H1 (cell line): ENCODE measurements at regions not wholly inside any gene's neighbourhood (a gene's known extent, or its start where the extent isn't known, plus 50 kb on each side); places are given as distances from the start of the nearest gene placed in this dataset.

Experiments
- CTCF ChIA-PET: fragments of 300-600 bp; sonication (Branson Sonifier 250); formaldehyde crosslinking; loops from one replicate; lab custom pipeline; 2021; ENCODE audit not compliant: partially characterized antibody; lab: Charles Lee
- POLR2A ChIA-PET: fragments of 300-600 bp; sonication (Branson Sonifier 250); formaldehyde crosslinking; loops from one replicate; lab custom pipeline; 2021; ENCODE audit warnings: inconsistent platforms; ENCODE audit not compliant: partially characterized antibody; lab: Charles Lee
- DNase-seq, 2 experiments: peaks; one replicate each; pipeline versions ENCODE4 v3.0.0 to v3.0.0-alpha.2; 2010 to 2022; ENCODE audit warnings: low spot score in 2 of 2, low read depth in 1 of 2, mixed read lengths in 1 of 2
- FAIRE-seq: peaks from 2 replicates; lab custom pipeline; 2011; peaks lifted over from hg19 to GRCh38; lab: Jason Lieb, UNC
- H2AFZ ChIP-seq: 2 replicates; pipeline ENCODE4 v1.8.1; 2012; ENCODE audit warnings: low read length, inconsistent platforms
- H2AK5ac ChIP-seq: 2 replicates; pipeline ENCODE4 v1.6.1; 2013; ENCODE audit warnings: low read depth, low read length
- H2BK120ac ChIP-seq: replicated peaks from 2 replicates; pipeline ENCODE3; 2013; ENCODE audit warnings: low read depth, low read length, inconsistent platforms
- H2BK12ac ChIP-seq: 2 replicates; pipeline ENCODE4 v1.6.1; 2013; ENCODE audit warnings: low read depth, low read length
- H2BK15ac ChIP-seq: 2 replicates; pipeline ENCODE4 v1.6.1; 2013; ENCODE audit warnings: low read length
- H2BK20ac ChIP-seq: 2 replicates; pipeline ENCODE4 v1.6.1; 2013; ENCODE audit warnings: low read length
- H2BK5ac ChIP-seq: 2 replicates; pipeline ENCODE4 v1.6.1; 2013; ENCODE audit warnings: low read depth, low read length
- H3K14ac ChIP-seq: 2 replicates; pipeline ENCODE4 v1.6.1; 2013; ENCODE audit warnings: inconsistent platforms; ENCODE audit not compliant: insufficient read length
- H3K18ac ChIP-seq: 2 replicates; pipeline ENCODE4 v1.6.1; 2013; ENCODE audit warnings: low read length; ENCODE audit errors: extremely low read depth
- H3K23ac ChIP-seq: 2 replicates; pipeline ENCODE4 v1.6.1; 2013; ENCODE audit warnings: inconsistent platforms; ENCODE audit not compliant: insufficient read length
- H3K23me2 ChIP-seq: 2 replicates; pipeline ENCODE4 v1.6.1; 2013; ENCODE audit warnings: low read depth, low read length
- H3K27ac ChIP-seq: 2 replicates; pipeline ENCODE4 v1.6.1; 2011; ENCODE audit warnings: low read depth, low read length, inconsistent platforms
- H3K27me3 ChIP-seq, 4 experiments: replicated peaks in 1 of 4; 1 replicate in 1 of 4; 2 replicates in 3 of 4; pipeline versions ENCODE4 v1.6.1 to v1.8.1; 2011 to 2013; ENCODE audit warnings: low read length in 3 of 4, mild to moderate bottlenecking in 3 of 4, inconsistent platforms in 2 of 4, mixed read lengths in 2 of 4, moderate library complexity in 1 of 4; ENCODE audit not compliant: control insufficient read depth in 3 of 4, insufficient read depth in 3 of 4; ENCODE audit errors: extremely low read depth in 1 of 4
- H3K36me3 ChIP-seq, 4 experiments: 2 replicates each; pipeline versions ENCODE4 v1.6.1 to v1.8.1; 2011 to 2013; ENCODE audit warnings: mild to moderate bottlenecking in 4 of 4, low read length in 3 of 4, moderate library complexity in 2 of 4, control low read depth in 1 of 4, inconsistent platforms in 1 of 4; ENCODE audit not compliant: insufficient read depth in 4 of 4, control insufficient read depth in 2 of 4
- H3K4ac ChIP-seq: replicated peaks from 2 replicates; pipeline ENCODE3; 2013; ENCODE audit warnings: low read length, low read depth, mixed read lengths, inconsistent platforms; ENCODE audit not compliant: insufficient read length
- H3K4me1 ChIP-seq, 4 experiments: replicated peaks in 1 of 4; 1 replicate in 1 of 4; 2 replicates in 3 of 4; pipeline versions ENCODE4 v1.6.1 to v1.8.1; 2011 to 2013; ENCODE audit warnings: low read length in 3 of 4, inconsistent platforms in 2 of 4, mixed read lengths in 1 of 4; ENCODE audit not compliant: insufficient read depth in 4 of 4, control insufficient read depth in 3 of 4
- H3K4me2 ChIP-seq, 2 experiments: 2 replicates each; pipeline versions ENCODE4 v1.6.1 to v1.8.1; 2011 to 2013; ENCODE audit warnings: low read depth in 2 of 2, low read length in 2 of 2, control low read depth in 1 of 2, inconsistent platforms in 1 of 2, mild to moderate bottlenecking in 1 of 2; ENCODE audit not compliant: insufficient read depth in 1 of 2
- H3K4me3 ChIP-seq, 4 experiments: fragments of 200-600, 300-600 bp in 1 of 4; sonication (generic), shearing (Covaris generic), sonication (Bioruptor Twin) in 1 of 4; 2 replicates each; pipeline versions ENCODE4 v1.5.1 to v1.8.1; 2011 to 2016; ENCODE audit warnings: low read length in 4 of 4, low read depth in 3 of 4, control low read depth in 2 of 4, inconsistent platforms in 2 of 4, mild to moderate bottlenecking in 2 of 4, mixed read lengths in 1 of 4, moderate library complexity in 1 of 4; ENCODE audit not compliant: insufficient read depth in 2 of 4; ENCODE audit errors: extremely low read depth in 1 of 4
- H3K56ac ChIP-seq: replicated peaks from 2 replicates; pipeline ENCODE3; 2013; ENCODE audit warnings: low read depth, mild to moderate bottlenecking, mixed read lengths, low read length, inconsistent platforms; ENCODE audit not compliant: insufficient read length
- H3K79me1 ChIP-seq: 2 replicates; pipeline ENCODE4 v1.6.1; 2013; ENCODE audit warnings: low read depth, low read length, control low read depth
- H3K79me2 ChIP-seq, 2 experiments: 2 replicates each; pipeline versions ENCODE4 v1.6.1 to v1.8.1; 2012 to 2013; ENCODE audit warnings: low read length in 2 of 2, mild to moderate bottlenecking in 2 of 2, inconsistent platforms in 1 of 2; ENCODE audit not compliant: insufficient read depth in 2 of 2, control insufficient read depth in 1 of 2
- H3K9ac ChIP-seq, 4 experiments: replicated peaks in 1 of 4; 1 replicate in 1 of 4; 2 replicates in 3 of 4; pipeline versions ENCODE4 v1.6.1 to v1.8.1; 2011 to 2013; ENCODE audit warnings: low read depth in 3 of 4, low read length in 3 of 4, control low read depth in 2 of 4, mild to moderate bottlenecking in 2 of 4, moderate library complexity in 2 of 4, inconsistent platforms in 1 of 4; ENCODE audit errors: extremely low read depth in 1 of 4
- H3K9me3 ChIP-seq, 2 experiments: 2 replicates each; pipeline versions ENCODE4 v1.6.1 to v1.8.1; 2012 to 2013; ENCODE audit warnings: mild to moderate bottlenecking in 2 of 2, moderate library complexity in 2 of 2, control low read depth in 1 of 2, inconsistent platforms in 1 of 2, low read depth in 1 of 2, low read length in 1 of 2, mixed read lengths in 1 of 2; ENCODE audit not compliant: insufficient read depth in 2 of 2
- H4K20me1 ChIP-seq, 2 experiments: replicated peaks in 1 of 2; 2 replicates each; pipeline versions ENCODE3 to v1.8.1; 2011 to 2013; ENCODE audit warnings: inconsistent platforms in 2 of 2, low read length in 2 of 2, mild to moderate bottlenecking in 1 of 2; ENCODE audit not compliant: insufficient read depth in 2 of 2, control insufficient read depth in 1 of 2
- H4K5ac ChIP-seq: 2 replicates; pipeline ENCODE4 v1.6.1; 2013; ENCODE audit warnings: low read length, low read depth, mixed read lengths, inconsistent platforms; ENCODE audit not compliant: insufficient read length
- H4K8ac ChIP-seq: 2 replicates; pipeline ENCODE4 v1.8.0; 2013; ENCODE audit warnings: mild to moderate bottlenecking, moderate library complexity, low read length, inconsistent platforms; ENCODE audit not compliant: insufficient read depth; ENCODE audit errors: extremely low read depth
- H4K91ac ChIP-seq: replicated peaks from 2 replicates; pipeline ENCODE3; 2013; ENCODE audit warnings: low read length, mixed read lengths, inconsistent platforms; ENCODE audit not compliant: insufficient read length
- CBX5 ChIP-seq: fragments of 300-800, 300-1000 bp; sonication (generic); IDR thresholded peaks from 2 replicates; pipeline ENCODE4 v1.7.1; 2016; ENCODE audit warnings: antibody characterized with exemption, low read length, low read depth
- GABPA ChIP-seq: IDR thresholded peaks from 2 replicates; pipeline ENCODE4 v1.6.1; 2011; ENCODE audit warnings: mild to moderate bottlenecking, low read length, moderate library complexity, borderline replicate concordance; ENCODE audit not compliant: insufficient read depth
- KDM4A ChIP-seq: IDR thresholded peaks from one replicate; pipeline ENCODE4 v1.7.1; 2012; ENCODE audit warnings: low read depth, mild to moderate bottlenecking, moderate library complexity, low read length, inconsistent platforms; ENCODE audit not compliant: severe bottlenecking
- POLR2A ChIP-seq, 2 experiments: IDR thresholded peaks; 1 replicate in 1 of 2; 2 replicates in 1 of 2; pipeline ENCODE4 v1.6.1; 2011; ENCODE audit warnings: low read depth in 2 of 2, low read length in 2 of 2, mild to moderate bottlenecking in 2 of 2; ENCODE audit errors: control extremely low read depth in 1 of 2
- SP1 ChIP-seq: IDR thresholded peaks from 2 replicates; pipeline ENCODE4 v1.6.1; 2011; ENCODE audit warnings: low read depth, low read length
- WGBS, 2 experiments: shearing (Covaris generic) in 1 of 2; methylation state at CpG; one replicate each; pipeline versions ENCODE4 v1.1.6 to v1.1.7; 2013 to 2015; ENCODE audit warnings: low lambda C conversion rate in 2 of 2, mixed read lengths in 2 of 2, inconsistent platforms in 1 of 2, low coverage in 1 of 2, missing lambda C conversion rate in 1 of 2; ENCODE audit not compliant: insufficient replicate concordance in 2 of 2, insufficient coverage in 1 of 2, insufficient read length in 1 of 2; ENCODE audit errors: extremely low coverage in 1 of 2, missing lambda C conversion rate in 1 of 2; 5-methylcytosine and 5-hydroxymethylcytosine counted together

DNA sequence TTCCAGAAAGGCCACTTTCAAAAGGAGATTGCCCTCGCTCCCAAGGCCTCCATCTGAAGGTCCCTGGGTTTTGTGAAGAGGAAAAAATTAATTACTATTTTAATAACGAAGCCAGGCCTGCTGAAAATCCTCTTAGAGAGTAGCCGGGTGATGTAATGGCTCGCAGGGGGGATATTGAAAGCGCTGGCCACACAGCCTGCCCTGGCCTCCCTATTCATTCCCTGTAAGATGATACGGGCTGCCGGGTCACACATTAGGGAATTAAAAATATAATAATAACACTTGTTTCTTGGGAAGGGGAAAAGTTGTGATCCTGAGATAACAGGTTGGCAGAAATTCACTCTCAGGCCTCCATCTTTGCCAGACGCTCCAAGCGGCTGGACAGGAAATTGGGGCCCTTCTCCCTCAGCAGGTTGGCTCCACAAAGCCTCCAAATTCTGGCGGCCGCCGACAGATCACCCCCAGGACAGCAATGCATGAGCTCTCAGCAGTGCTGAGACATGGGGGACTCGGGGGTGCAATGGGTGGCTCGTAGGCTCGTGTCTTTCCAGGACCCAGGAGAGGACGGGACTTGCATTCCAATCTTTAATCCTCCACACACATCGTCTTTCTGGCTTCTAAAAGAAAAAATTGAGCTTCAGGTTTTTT, 299.9 kb upstream of the SALL3 start:
- Histone ChIP-seq H3K4me1 (no peaks in the 10 kb centered on the region; a peak in 1 of 7 replicates), H2BK5ac (no peak overlapping the region), H3K4me3 (no peak overlapping the region), H4K20me1 (no peaks in the 10 kb centered on the region), H3K79me1 (no peaks in the 10 kb centered on the region), H3K9ac (no peak overlapping the region), H3K23me2 (no peaks in the 10 kb centered on the region), H4K8ac (no peak overlapping the region; the same call in 1 of the 2 replicates), H3K56ac (no peak overlapping the region), H2AK5ac (no peak overlapping the region), H3K23ac (no peak overlapping the region), H2BK20ac (no peak overlapping the region), H3K79me2 (no peaks in the 10 kb centered on the region), H3K27ac (no peak overlapping the region), H2AFZ (no peak overlapping the region), H3K18ac (no peak overlapping the region), H3K4ac (no peak overlapping the region), H4K91ac (no peak overlapping the region), H2BK120ac (no peak overlapping the region), H2BK15ac (no peak overlapping the region), H3K14ac (no peak overlapping the region), H2BK12ac (no peak overlapping the region), H4K5ac (no peak overlapping the region), H3K27me3 (no peaks in the 10 kb centered on the region), H3K9me3 (no peaks in the 10 kb centered on the region; a peak in 1 of 4 replicates), H3K36me3 (no peaks in the 10 kb centered on the region), H3K4me2 (no peak overlapping the region)
- TF ChIP-seq CBX5 = no peak
- no peak for TF ChIP-seq POLR2A (IDR thresholded peaks at IDR 0.05; ENCODE audit: control extremely low read depth in 1 of 2, low read depth in 2 of 2, low read length in 2 of 2)
- TF ChIP-seq KDM4A = no peak
- TF ChIP-seq GABPA = no peak
- TF ChIP-seq SP1 = no peak
- WGBS, 2 experiments = 89% methylated on average over 17 of the region's 17 CpGs; no CpG with 5 or more reads in 1 of the 2 experiments
- ChIA-PET CTCF (no interaction called here), POLR2A (no interaction called here)
- FAIRE-seq (no peak), DNase-seq (no peak)
